NOMO-1 treated with dmso at 0.1 percent for 144 hours (cell line): ENCODE measurements at regions not wholly inside any gene's neighbourhood (a gene's known extent, or its start where the extent isn't known, plus 50 kb on each side); places are given as distances from the start of the nearest gene placed in this dataset.
"Not testable (repeated sequence)": the region's sequence is repeated elsewhere in the genome, so short reads cannot be mapped to it uniquely, and the experiment has no call there.

Source experiments
- DNase-seq: peaks from one replicate; lab custom pipeline; 2025; ENCODE audit not compliant: unreplicated experiment; lab: John Stamatoyannopoulos, UW

- DNase-seq: not testable (repeated sequence)
These were observed 51.2 kb upstream of the MB21D2 start for GRCh38 chr3:192968901-192969300.

GRCh38 chr3:192980632-192981031, 63.0 kb upstream of the MB21D2 start:
- DNase-seq: no peak

DNA sequence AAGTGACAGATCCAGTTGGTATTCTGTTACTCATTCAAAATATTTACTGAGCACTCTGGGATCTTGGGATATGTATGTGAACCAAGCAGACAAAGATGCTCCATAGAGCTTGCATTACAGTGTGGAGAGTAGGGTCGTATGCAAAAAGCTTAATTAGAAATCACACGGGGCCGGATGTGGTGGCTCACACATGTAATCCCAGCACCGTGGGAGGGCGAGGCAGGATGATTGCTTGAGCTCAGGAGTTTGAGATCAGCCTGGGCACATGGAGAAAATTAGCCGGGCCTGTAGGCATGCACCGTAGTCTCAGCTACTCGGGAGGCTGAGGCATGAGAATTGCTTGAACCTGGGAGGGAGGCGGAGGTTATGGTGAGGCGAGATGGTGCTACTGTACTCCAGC, 68.7 kb upstream of the MB21D2 start:
- no peak for DNase-seq

- no peak for DNase-seq
These were observed 73.7 kb upstream of the MB21D2 start for GRCh38 chr3:192991356-192991755.

DNA sequence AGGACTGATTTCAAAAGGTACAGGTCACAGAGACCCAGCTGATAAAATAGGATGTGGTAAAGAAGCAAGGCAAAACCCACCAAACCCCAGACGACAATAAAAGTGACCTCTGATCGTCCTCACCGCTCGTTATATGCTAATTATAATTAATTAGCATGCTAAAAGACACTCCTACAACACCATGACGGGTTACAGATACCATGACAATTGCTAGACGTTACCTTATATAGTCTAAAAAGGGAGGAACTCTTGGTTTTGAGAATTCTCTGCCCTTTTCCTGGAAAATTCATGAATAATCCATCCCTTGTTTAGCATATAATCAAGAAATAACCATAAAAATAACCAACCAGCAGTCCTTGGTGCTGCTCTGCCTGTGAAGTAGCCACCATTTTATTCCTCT, 74.7 kb upstream of the MB21D2 start:
- DNase-seq: no peak

DNA sequence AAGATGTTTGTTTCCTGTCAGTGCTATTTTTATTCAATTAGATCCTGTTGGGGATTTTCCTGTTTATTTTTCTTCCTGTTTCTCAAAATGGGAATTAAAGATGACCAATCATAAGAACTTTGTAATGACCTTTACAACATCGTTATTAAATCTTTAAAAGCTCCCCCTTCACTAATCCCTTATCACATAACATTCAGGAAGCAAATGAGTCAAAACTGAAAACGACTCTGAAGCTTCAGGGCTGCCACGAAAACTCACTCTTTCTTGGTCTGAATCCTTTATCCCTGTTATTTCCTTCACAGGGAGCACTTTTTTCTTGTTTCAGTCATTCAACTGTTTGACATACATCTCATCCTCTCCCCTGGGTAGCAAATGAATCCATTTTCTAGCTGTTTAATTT, 75.8 kb upstream of the MB21D2 start:
- no peak for DNase-seq

DNA sequence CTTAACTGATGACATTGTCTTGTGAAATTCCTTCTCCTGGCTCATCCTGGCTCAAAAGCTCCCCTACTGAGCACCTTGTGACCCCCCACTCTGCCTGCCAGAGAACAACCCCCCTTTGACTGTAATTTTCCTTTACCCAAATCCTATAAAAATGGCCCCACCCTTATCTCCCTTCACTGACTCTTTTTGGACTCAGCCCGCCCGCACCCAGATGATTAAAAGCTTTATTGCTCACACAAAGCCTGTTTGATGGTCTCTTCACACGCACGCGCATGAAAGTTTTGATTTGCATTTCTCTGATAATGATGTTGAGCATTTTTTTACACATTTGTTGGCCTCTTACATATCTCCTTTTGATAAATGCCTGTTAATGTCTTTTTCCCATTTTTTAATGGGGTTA, 83.5 kb upstream of the MB21D2 start:
- not testable (repeated sequence) for DNase-seq

GRCh38 chr3:193003624-193004023, 86.0 kb upstream of the MB21D2 start:
- DNase-seq: not testable (repeated sequence)

GRCh38 chr3:193008654-193009053, 91.0 kb upstream of the MB21D2 start:
- no peak for DNase-seq

DNA sequence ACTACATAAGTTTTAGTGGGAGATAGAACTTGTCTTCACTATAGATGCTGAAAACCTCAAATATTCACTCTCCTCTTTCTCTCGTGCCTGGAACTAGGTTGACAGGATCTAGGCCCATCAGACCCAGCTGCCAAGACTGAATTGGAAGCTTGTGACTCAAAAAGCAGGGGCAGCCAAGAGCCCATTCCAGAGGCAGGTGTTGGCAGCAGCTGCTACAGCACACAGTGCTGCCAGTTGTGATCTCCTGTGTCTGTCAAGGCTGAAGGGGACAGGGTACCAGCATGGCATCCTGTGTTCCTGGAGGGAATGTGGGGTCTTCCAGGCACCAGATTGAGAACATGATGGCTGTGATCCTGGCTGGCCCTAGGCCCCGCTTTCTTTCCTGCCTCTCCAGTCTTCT, 92.5 kb upstream of the MB21D2 start:
- no peak for DNase-seq

- no peak for DNase-seq
These were observed 94.3 kb upstream of the MB21D2 start for GRCh38 chr3:193011958-193012357.

DNA sequence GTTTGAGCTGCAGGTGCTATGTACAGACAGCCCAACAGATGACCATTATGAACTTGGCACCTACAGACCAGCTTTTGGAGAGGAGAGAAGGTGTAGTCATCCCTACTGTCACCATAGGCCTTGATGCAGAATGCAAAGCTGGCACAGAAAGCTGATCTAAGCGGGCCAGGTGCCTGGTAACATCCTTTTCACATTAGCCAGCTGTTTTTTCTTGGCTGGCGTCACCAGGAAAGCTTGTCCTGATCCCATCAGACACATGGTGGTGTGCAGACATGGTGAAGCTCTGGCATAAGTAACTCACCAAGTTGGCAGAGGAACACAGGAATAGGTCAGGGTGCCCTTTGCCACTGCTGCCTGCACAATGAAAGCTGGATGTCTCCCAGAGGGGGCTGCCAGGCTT, 97.2 kb upstream of the MB21D2 start:
- DNase-seq: no peak

- DNase-seq: no peak
These were observed 98.8 kb upstream of the MB21D2 start for GRCh38 chr3:193016437-193016901.

DNA sequence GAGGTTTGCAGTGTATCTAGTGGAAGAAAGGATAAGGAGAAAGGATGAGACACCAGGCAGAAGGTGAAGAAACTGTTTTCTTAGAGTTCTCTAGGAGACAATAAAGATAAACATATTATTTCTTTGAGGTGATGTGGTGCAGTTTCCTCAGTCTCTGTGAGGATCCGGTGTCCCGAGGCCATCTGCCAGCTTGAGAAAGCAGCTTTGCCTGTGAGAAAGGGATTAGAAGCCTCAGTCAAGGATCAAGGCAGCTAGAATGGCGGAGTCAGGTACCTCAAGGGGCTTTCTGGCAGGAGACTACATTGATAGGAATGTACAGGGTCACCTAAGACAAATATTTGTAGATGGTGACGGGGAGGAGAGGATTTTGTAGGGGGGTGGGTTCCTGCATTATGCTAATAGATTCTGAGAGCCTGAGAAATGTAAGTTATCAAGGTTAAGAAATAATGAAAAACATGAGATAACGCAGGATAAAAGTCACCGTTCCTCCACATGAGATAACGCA, 103.9 kb upstream of the MB21D2 start:
- DNase-seq: no peak

GRCh38 chr3:193023218-193023617, 105.6 kb upstream of the MB21D2 start:
- DNase-seq: no peak

GRCh38 chr3:193028258-193028657, 110.6 kb upstream of the MB21D2 start:
- DNase-seq: no peak

DNA sequence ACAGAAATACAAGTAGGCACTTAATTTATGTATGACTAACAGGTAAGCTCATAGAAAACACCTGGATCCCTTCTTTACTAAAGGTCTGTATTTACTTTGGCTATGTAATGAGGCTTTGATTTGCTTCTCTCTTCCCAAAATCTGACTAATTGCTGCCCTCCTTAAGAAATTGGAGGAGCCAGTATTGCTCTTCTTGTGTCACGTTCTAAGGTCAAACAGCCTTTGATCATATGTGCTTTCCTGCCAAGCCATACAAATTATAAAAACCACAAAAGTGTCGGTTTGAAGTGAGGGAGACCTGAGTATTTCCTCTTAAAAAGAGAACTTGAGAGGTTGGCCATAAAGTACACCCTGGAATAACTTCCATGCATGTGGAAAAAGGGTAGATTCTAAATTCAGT, 112.1 kb upstream of the MB21D2 start:
- DNase-seq: peak; percentile 14

GRCh38 chr3:193030276-193030675, 112.6 kb upstream of the MB21D2 start:
- DNase-seq: no peak

GRCh38 chr3:193031911-193032310, 114.3 kb upstream of the MB21D2 start:
- DNase-seq: no peak

GRCh38 chr3:193033226-193033780, 115.6 kb upstream of the MB21D2 start:
- no peak for DNase-seq

GRCh38 chr3:193037828-193038227, 120.2 kb upstream of the MB21D2 start:
- DNase-seq: not testable (repeated sequence)

DNA sequence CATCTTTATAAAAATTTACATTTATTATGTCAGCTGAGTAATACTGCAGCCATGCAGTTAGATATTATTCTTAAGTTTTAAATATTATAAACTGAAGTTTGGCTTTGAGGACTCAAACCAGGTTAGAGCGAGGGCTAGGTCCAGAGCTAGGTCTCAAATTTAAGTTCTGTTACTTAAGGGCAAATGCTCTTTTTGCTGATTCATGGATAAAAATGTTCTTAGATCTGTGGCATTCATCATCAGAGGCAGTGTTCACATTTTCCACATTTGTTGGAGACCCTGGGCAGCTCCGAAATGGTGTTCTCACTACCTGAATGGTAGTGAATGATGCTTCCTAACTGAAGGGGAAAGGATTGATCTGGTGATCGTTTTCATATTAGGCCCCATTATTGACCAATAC, 121.4 kb upstream of the MB21D2 start:
- DNase-seq: no peak
